IMR-90 (cell line): ENCODE measurements at regions not wholly inside any gene's neighbourhood (a gene's known extent, or its start where the extent isn't known, plus 50 kb on each side); places are given as distances from the start of the nearest gene placed in this dataset.

Experiments used
- ATAC-seq: fragments of 200-7000 bp; cut with Tn5 transposase; 2 replicates; pipeline ENCODE4 v1.9.1; 2020; ENCODE audit warnings: low read depth, mild to moderate bottlenecking, moderate library complexity
- BruUV-seq: library from RNA; stranded (reverse); fragments of 400-500 nt; replicated peaks from 2 replicates; lab custom pipeline; 2021; lab: Mats Ljungman, UMichigan
- CTCF ChIA-PET: fragments of 300-600 bp; formaldehyde crosslinking; extraction: SDS; loops from one replicate; lab custom pipeline; 2021; ENCODE audit warnings: antibody characterized with exemption; lab: Yijun Ruan, JAX
- POLR2A ChIA-PET: fragments of 300-600 bp; sonication (Branson Sonifier 250); formaldehyde crosslinking; loops from one replicate; lab custom pipeline; 2022; ENCODE audit warnings: antibody characterized with exemption; ENCODE audit not compliant: unreplicated experiment; lab: Charles Lee
- DNase-seq: peaks from one replicate; pipeline ENCODE4 v3.0.0; 2013
- H2AFZ ChIP-seq: replicated peaks from 2 replicates; pipeline ENCODE3; 2013; ENCODE audit warnings: low read length, mild to moderate bottlenecking; ENCODE audit not compliant: poor library complexity
- H2AK5ac ChIP-seq: 2 replicates; pipeline ENCODE4 v1.6.1; 2013; ENCODE audit warnings: low read depth, low read length, inconsistent platforms
- H2AK9ac ChIP-seq: replicated peaks from 2 replicates; pipeline ENCODE3; 2013; ENCODE audit warnings: mild to moderate bottlenecking, low read depth, low read length, moderate library complexity; ENCODE audit not compliant: poor library complexity
- H2BK120ac ChIP-seq: 2 replicates; pipeline ENCODE4 v1.6.1; 2013; ENCODE audit warnings: low read depth, low read length, inconsistent platforms
- H2BK15ac ChIP-seq: 3 replicates; pipeline ENCODE4 v1.6.1; 2013; ENCODE audit warnings: low read depth, low read length, inconsistent platforms
- H2BK20ac ChIP-seq: 2 replicates; pipeline ENCODE4 v1.6.1; 2013; ENCODE audit warnings: low read depth, mild to moderate bottlenecking, inconsistent platforms, low read length, moderate library complexity
- H2BK5ac ChIP-seq: 2 replicates; pipeline ENCODE4 v1.6.1; 2013; ENCODE audit warnings: mild to moderate bottlenecking, low read depth, low read length, inconsistent platforms; ENCODE audit not compliant: poor library complexity, severe bottlenecking
- H3K14ac ChIP-seq: replicated peaks from 2 replicates; pipeline ENCODE4 v1.6.1; 2013; ENCODE audit warnings: low read depth, low read length, inconsistent platforms
- H3K18ac ChIP-seq: 2 replicates; pipeline ENCODE4 v1.6.1; 2013; ENCODE audit warnings: low read depth, low read length, control low read depth
- H3K23ac ChIP-seq: 2 replicates; pipeline ENCODE4 v1.6.1; 2013; ENCODE audit warnings: low read depth, low read length, inconsistent platforms
- H3K27ac ChIP-seq: 2 replicates; pipeline ENCODE4 v1.5.1; 2013; ENCODE audit warnings: mild to moderate bottlenecking, control low read depth, low read length; ENCODE audit not compliant: insufficient read depth
- H3K27me3 ChIP-seq: 2 replicates; pipeline ENCODE4 v1.6.1; 2013; ENCODE audit warnings: low read length; ENCODE audit not compliant: control insufficient read depth, insufficient read depth
- H3K36me3 ChIP-seq: 2 replicates; pipeline ENCODE4 v1.6.1; 2013; ENCODE audit warnings: low read length, mixed read lengths; ENCODE audit not compliant: control insufficient read depth, insufficient read depth
- H3K4ac ChIP-seq: 2 replicates; pipeline ENCODE4 v1.6.1; 2013; ENCODE audit warnings: low read depth, low read length, inconsistent platforms
- H3K4me1 ChIP-seq: 2 replicates; pipeline ENCODE4 v1.6.1; 2013; ENCODE audit warnings: low read length, mixed read lengths; ENCODE audit not compliant: control insufficient read depth, insufficient read depth
- H3K4me2 ChIP-seq: 2 replicates; pipeline ENCODE4 v1.6.1; 2013; ENCODE audit warnings: low read depth, mild to moderate bottlenecking, control low read depth, low read length, moderate library complexity
- H3K4me3 ChIP-seq: 2 replicates; pipeline ENCODE4 v1.5.1; 2013; ENCODE audit warnings: low read depth, mild to moderate bottlenecking, control low read depth, low read length, moderate library complexity; ENCODE audit not compliant: insufficient read depth
- H3K56ac ChIP-seq: 2 replicates; pipeline ENCODE4 v1.6.1; 2013; ENCODE audit warnings: low read length, inconsistent platforms; ENCODE audit not compliant: insufficient read depth; ENCODE audit errors: extremely low read depth
- H3K79me1 ChIP-seq, 2 experiments: 2 replicates each; pipeline ENCODE4 v1.6.1; 2013; ENCODE audit warnings: low read length in 2 of 2, inconsistent platforms in 1 of 2, low read depth in 1 of 2
- H3K9ac ChIP-seq: 2 replicates; pipeline ENCODE4 v1.6.1; 2013; ENCODE audit warnings: low read depth, low read length, control low read depth
- H3K9me1 ChIP-seq: 2 replicates; pipeline ENCODE4 v1.6.1; 2013; ENCODE audit warnings: low read length, inconsistent platforms; ENCODE audit not compliant: insufficient read depth
- H3K9me3 ChIP-seq: 2 replicates; pipeline ENCODE4 v1.6.1; 2013; ENCODE audit warnings: low read length; ENCODE audit not compliant: control insufficient read depth, insufficient read depth
- H4K20me1 ChIP-seq: 2 replicates; pipeline ENCODE4 v1.6.1; 2013; ENCODE audit warnings: low read length, inconsistent platforms; ENCODE audit not compliant: insufficient read depth
- H4K5ac ChIP-seq: 2 replicates; pipeline ENCODE4 v1.6.1; 2013; ENCODE audit warnings: mild to moderate bottlenecking, low read depth, low read length, control low read depth
- H4K8ac ChIP-seq, 2 experiments: 2 replicates each; pipeline ENCODE4 v1.6.1; 2013; ENCODE audit warnings: low read depth in 2 of 2, low read length in 2 of 2, control low read depth in 1 of 2, inconsistent platforms in 1 of 2
- H4K91ac ChIP-seq: 2 replicates; pipeline ENCODE4 v1.6.1; 2013; ENCODE audit warnings: low read depth, low read length, inconsistent platforms; ENCODE audit not compliant: insufficient read depth
- CEBPB ChIP-seq: IDR thresholded peaks from 2 replicates; pipeline ENCODE4 v1.6.1; 2012; ENCODE audit warnings: low read depth, low read length, improper control_type of control experiment
- MAFK ChIP-seq: IDR thresholded peaks from 2 replicates; pipeline ENCODE4 v1.6.1; 2012; ENCODE audit warnings: low read depth, low read length, improper control_type of control experiment
- MAZ ChIP-seq: IDR thresholded peaks from 2 replicates; pipeline ENCODE4 v1.6.1; 2012; ENCODE audit warnings: low read depth, mild to moderate bottlenecking, low read length, improper control_type of control experiment, moderate library complexity, borderline replicate concordance
- RAD21 ChIP-seq: IDR thresholded peaks from 2 replicates; pipeline ENCODE4 v1.6.1; 2012; ENCODE audit warnings: low read length, improper control_type of control experiment
- RCOR1 ChIP-seq: IDR thresholded peaks from 2 replicates; pipeline ENCODE4 v1.6.1; 2012; ENCODE audit warnings: mild to moderate bottlenecking, low read length, improper control_type of control experiment; ENCODE audit not compliant: insufficient replicate concordance
- RFX5 ChIP-seq: IDR thresholded peaks from 2 replicates; pipeline ENCODE4 v1.8.0; 2012; ENCODE audit warnings: low read depth, mild to moderate bottlenecking, low read length, moderate library complexity
- SMC3 ChIP-seq: fragments of 150-350 bp; IDR thresholded peaks from 2 replicates; pipeline ENCODE4 v1.6.1; 2016; ENCODE audit warnings: low read depth, mild to moderate bottlenecking, antibody characterized with exemption, low read length, moderate library complexity
- WGBS, 2 experiments: methylation state at CpG; one replicate each; pipeline versions ENCODE4 v1.1.5 to v1.1.7; 2013; ENCODE audit warnings: missing lambda C conversion rate in 2 of 2; ENCODE audit not compliant: insufficient read length in 1 of 2; ENCODE audit errors: extremely low coverage in 2 of 2; 5-methylcytosine and 5-hydroxymethylcytosine counted together
- dilution Hi-C: fragments of 300-500 bp; cut with HindIII; formaldehyde crosslinking; loops from one replicate; pipeline ENCODE4 v1.14.3; 2018; ENCODE audit warnings: low sequenced_read_pairs; ENCODE audit not compliant: unreplicated experiment
- in situ Hi-C: fragments of 300-500 bp; cut with MboI; formaldehyde crosslinking; loops from 3 replicates; pipeline ENCODE4 v1.14.3; 2019; ENCODE audit warnings: low sequenced_read_pairs, inconsistent platforms, mixed read lengths
- intact Hi-C: fragments of 100-400 bp; cut with micrococcal nuclease; formaldehyde crosslinking; loops from 2 replicates; pipeline ENCODE4 v1.10.0; 2022
- TF ChIP-seq, protein P1 (sequence below): fragments of 150-350 bp; IDR thresholded peaks from 2 replicates; pipeline ENCODE4 v1.6.1; 2016; ENCODE audit warnings: low read depth, mild to moderate bottlenecking, low read length, moderate library complexity, borderline replicate concordance

- H2BK20ac ChIP-seq, result no peak overlapping the region
- no peak overlapping the region for H2BK120ac ChIP-seq
- no peaks in the 10 kb centered on the region for H3K9me1 ChIP-seq
- ATAC-seq (no peak), DNase-seq (no peak)
- no peak overlapping the region for H3K56ac ChIP-seq
- no peak overlapping the region for H2AFZ ChIP-seq
- BruUV-seq, result no TSS peak
- TF ChIP-seq, protein P1, sequence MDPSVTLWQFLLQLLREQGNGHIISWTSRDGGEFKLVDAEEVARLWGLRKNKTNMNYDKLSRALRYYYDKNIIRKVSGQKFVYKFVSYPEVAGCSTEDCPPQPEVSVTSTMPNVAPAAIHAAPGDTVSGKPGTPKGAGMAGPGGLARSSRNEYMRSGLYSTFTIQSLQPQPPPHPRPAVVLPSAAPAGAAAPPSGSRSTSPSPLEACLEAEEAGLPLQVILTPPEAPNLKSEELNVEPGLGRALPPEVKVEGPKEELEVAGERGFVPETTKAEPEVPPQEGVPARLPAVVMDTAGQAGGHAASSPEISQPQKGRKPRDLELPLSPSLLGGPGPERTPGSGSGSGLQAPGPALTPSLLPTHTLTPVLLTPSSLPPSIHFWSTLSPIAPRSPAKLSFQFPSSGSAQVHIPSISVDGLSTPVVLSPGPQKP, result no peak
- TF ChIP-seq CEBPB (no peak), RAD21 (no peak), SMC3 (no peak), RFX5 (no peak), RCOR1 (no peak), MAZ (no peak), MAFK (no peak)
- POLR2A ChIA-PET, result no interaction called here
- H3K36me3 ChIP-seq, result no peaks in the 10 kb centered on the region
- no peaks in the 10 kb centered on the region for H3K79me1 ChIP-seq
- intact Hi-C loops (no loop called here), in situ Hi-C loops (no loop called here), dilution Hi-C loops (no loop called here)
- no peak overlapping the region for H3K18ac ChIP-seq
- H3K4ac ChIP-seq, result no peak overlapping the region
- no peak overlapping the region for H3K14ac ChIP-seq
- H2AK5ac ChIP-seq, result no peak overlapping the region
- peaks cover 39% of the 10 kb centered on the region for H3K9me3 ChIP-seq
- H4K8ac ChIP-seq, result no peak overlapping the region
- no peaks in the 10 kb centered on the region for H3K4me1 ChIP-seq
- no peak overlapping the region for H4K5ac ChIP-seq
- CTCF ChIA-PET, result no interaction called here
- no peak overlapping the region for H2BK15ac ChIP-seq
- no peaks in the 10 kb centered on the region for H3K27me3 ChIP-seq
- H2AK9ac ChIP-seq, result no peak overlapping the region
- H4K20me1 ChIP-seq, result no peaks in the 10 kb centered on the region
- no peak overlapping the region for H3K4me2 ChIP-seq
- no peak overlapping the region for H3K9ac ChIP-seq
- H3K4me3 ChIP-seq, result no peak overlapping the region
- no peak overlapping the region for H3K27ac ChIP-seq
- H2BK5ac ChIP-seq, result no peak overlapping the region
- H3K23ac ChIP-seq, result no peak overlapping the region
- WGBS, 2 experiments, result 61% methylated on average over 6 of the region's 26 CpGs; no CpG with 5 or more reads in 1 of the 2 experiments
- H4K91ac ChIP-seq, result no peak overlapping the region
Measured at GRCh38 chr5:2141254-2142000, 258.7 kb upstream of the IRX4 start.
